ENCODE measurements at regions not wholly inside any gene's neighbourhood (a gene's known extent, or its start where the extent isn't known, plus 50 kb on each side); places are given as distances from the start of the nearest gene placed in this dataset.

DNA sequence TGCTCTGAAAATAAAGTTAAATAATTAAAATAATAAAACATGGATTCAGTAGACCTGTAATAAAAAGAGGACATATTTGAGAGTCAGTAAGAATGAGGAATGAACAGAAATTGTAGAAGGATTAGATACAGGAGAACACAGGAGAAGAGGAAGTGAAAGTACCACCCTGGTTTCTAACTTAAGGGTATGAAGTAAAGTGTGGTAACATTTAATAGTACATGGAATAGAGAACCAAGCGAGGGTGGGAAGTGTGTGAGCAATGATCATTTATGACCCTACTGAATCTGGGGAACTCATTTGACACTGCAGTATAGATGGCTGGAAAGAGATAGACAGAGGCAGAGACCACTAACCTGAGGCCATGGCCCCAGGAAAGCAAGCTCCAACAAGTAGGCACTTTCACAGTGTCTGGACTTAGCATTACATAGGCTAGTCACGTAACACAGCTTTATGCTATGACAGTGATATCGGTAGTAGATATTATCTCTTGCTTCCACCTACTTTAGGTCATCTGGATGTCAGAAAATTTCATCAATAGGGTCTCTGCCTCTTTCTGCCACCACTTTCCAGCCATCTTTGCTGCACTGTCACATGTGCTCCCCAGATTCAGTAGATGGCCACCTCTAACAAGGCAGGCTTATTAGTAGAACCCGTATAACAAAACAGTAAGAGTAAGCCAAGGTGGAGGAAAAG, 633.9 kb upstream of the MIR17HG start:
- Histone ChIP-seq H3K4me2 (ENCODE audit: insufficient read depth, low read length) (no peak overlapping the region), H2AFZ (ENCODE audit: low read length) (no peak overlapping the region), H3K27ac (ENCODE audit: low read depth, low read length) (no peak overlapping the region), H3K79me2 (ENCODE audit: insufficient read depth, low read length) (no peaks in the 10 kb centered on the region), H4K20me1 (ENCODE audit: insufficient read depth, low read length) (no peaks in the 10 kb centered on the region), H3K4me3 (ENCODE audit: insufficient read depth, low read length) (no peak overlapping the region), H3K27me3 (ENCODE audit: insufficient read depth, low read length) (no peaks in the 10 kb centered on the region), H3K36me3 (ENCODE audit: insufficient read depth, low read length) (no peaks in the 10 kb centered on the region), H3K4me1 (ENCODE audit: insufficient read depth, low read length) (no peaks in the 10 kb centered on the region), H3K9me3 (ENCODE audit: low read depth, low read length) (peaks cover 2% of the 10 kb centered on the region)
- TF ChIP-seq, protein P1, sequence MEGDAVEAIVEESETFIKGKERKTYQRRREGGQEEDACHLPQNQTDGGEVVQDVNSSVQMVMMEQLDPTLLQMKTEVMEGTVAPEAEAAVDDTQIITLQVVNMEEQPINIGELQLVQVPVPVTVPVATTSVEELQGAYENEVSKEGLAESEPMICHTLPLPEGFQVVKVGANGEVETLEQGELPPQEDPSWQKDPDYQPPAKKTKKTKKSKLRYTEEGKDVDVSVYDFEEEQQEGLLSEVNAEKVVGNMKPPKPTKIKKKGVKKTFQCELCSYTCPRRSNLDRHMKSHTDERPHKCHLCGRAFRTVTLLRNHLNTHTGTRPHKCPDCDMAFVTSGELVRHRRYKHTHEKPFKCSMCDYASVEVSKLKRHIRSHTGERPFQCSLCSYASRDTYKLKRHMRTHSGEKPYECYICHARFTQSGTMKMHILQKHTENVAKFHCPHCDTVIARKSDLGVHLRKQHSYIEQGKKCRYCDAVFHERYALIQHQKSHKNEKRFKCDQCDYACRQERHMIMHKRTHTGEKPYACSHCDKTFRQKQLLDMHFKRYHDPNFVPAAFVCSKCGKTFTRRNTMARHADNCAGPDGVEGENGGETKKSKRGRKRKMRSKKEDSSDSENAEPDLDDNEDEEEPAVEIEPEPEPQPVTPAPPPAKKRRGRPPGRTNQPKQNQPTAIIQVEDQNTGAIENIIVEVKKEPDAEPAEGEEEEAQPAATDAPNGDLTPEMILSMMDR (IDR thresholded peaks at IDR 0.05; ENCODE audit: extremely low read depth, low read depth, low read length): no peak
- no peak for DNase-seq (ENCODE audit: insufficient read length, low spot score, missing footprints)

DNA sequence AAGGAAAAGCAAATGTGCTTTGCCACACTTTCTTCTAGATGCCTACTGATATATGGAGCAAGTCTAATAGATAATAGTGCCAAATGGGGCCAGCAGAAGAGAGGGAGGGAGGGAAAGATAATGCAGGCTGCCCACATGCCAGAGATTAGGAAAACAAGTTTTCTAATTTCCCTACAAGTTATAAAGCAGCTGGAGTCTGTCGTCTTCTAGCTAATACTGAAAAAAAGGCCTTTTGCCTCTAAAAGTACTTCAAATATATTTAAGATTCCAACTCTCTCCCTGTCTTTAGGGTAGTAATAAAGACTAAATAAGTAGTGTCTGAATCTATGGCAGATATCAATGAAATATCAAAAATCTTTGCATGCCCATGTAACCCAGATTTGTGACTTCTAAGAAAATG, 632.0 kb upstream of the MIR17HG start:
- H2AFZ ChIP-seq (ENCODE audit: low read length): no peak overlapping the region
- H3K36me3 ChIP-seq (ENCODE audit: insufficient read depth, low read length): no peaks in the 10 kb centered on the region
- H3K4me1 ChIP-seq (ENCODE audit: insufficient read depth, low read length): no peaks in the 10 kb centered on the region
- no peak for DNase-seq (ENCODE audit: insufficient read length, low spot score, missing footprints)
- no peak overlapping the region for H3K4me3 ChIP-seq (ENCODE audit: insufficient read depth, low read length)
- H4K20me1 ChIP-seq (ENCODE audit: insufficient read depth, low read length): no peaks in the 10 kb centered on the region
- no peaks in the 10 kb centered on the region for H3K79me2 ChIP-seq (ENCODE audit: insufficient read depth, low read length)
- H3K9me3 ChIP-seq (ENCODE audit: low read depth, low read length): peaks cover 2% of the 10 kb centered on the region
- H3K27me3 ChIP-seq (ENCODE audit: insufficient read depth, low read length): no peaks in the 10 kb centered on the region
- H3K4me2 ChIP-seq (ENCODE audit: insufficient read depth, low read length): no peak overlapping the region
- no peak overlapping the region for H3K27ac ChIP-seq (ENCODE audit: low read depth, low read length)
- TF ChIP-seq, protein P1 (IDR thresholded peaks at IDR 0.05; ENCODE audit: extremely low read depth, low read depth, low read length): no peak

DNA sequence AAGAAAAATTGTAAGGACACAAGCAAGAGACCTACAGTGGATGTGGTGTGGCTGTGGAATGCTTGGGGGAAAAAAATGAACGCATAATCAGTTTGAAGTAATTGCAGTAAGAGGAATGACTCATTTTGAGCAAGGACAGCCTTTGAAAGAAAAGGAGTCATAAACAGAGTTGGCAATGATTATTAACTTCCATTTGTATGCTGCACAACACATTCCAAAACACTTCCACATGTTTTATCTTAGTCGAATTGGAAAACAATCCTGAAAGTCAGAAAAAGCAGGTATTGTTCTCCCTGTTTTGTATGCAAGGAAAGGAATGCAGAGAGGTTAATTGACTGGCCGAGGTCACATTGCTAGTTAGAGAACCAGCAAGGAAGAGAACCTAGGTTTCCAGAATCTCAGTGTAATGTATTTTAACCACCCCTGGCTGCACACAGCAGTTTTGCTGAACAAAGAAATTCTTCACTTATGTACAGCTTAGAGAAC, 630.0 kb upstream of the MIR17HG start:
- Histone ChIP-seq H3K4me1 (ENCODE audit: insufficient read depth, low read length) (no peaks in the 10 kb centered on the region), H2AFZ (ENCODE audit: low read length) (no peak overlapping the region), H3K27ac (ENCODE audit: low read depth, low read length) (no peak overlapping the region), H3K4me3 (ENCODE audit: insufficient read depth, low read length) (no peak overlapping the region), H4K20me1 (ENCODE audit: insufficient read depth, low read length) (no peaks in the 10 kb centered on the region), H3K27me3 (ENCODE audit: insufficient read depth, low read length) (no peaks in the 10 kb centered on the region), H3K9me3 (ENCODE audit: low read depth, low read length) (peaks cover 2% of the 10 kb centered on the region), H3K36me3 (ENCODE audit: insufficient read depth, low read length) (no peaks in the 10 kb centered on the region), H3K79me2 (ENCODE audit: insufficient read depth, low read length) (no peaks in the 10 kb centered on the region), H3K4me2 (ENCODE audit: insufficient read depth, low read length) (no peak overlapping the region)
- TF ChIP-seq, protein P1 (IDR thresholded peaks at IDR 0.05; ENCODE audit: extremely low read depth, low read depth, low read length): no peak
- DNase-seq (ENCODE audit: insufficient read length, low spot score, missing footprints): no peak

DNA sequence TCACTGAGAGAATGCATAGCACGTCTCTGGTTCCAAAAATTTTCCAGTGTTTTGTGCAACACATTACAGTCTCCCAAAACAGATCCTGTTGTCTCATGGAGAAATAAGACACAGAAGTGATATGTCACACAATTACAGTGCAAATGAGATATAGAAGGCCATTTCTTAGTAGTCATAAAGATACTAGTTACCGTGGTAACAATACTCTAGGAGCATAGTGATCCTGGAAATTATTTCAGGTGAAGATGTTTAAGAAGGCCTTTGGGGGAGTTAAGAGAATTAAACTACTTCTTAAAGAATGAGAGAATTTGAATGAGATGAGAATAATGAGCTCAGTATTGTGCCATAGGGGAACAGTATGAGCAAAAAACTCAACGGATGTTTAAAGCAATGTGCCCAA, 628.0 kb upstream of the MIR17HG start:
- Histone ChIP-seq H3K4me1 (ENCODE audit: insufficient read depth, low read length) (no peaks in the 10 kb centered on the region), H2AFZ (ENCODE audit: low read length) (no peak overlapping the region), H3K4me2 (ENCODE audit: insufficient read depth, low read length) (no peak overlapping the region), H3K27me3 (ENCODE audit: insufficient read depth, low read length) (no peaks in the 10 kb centered on the region), H3K27ac (ENCODE audit: low read depth, low read length) (no peak overlapping the region), H4K20me1 (ENCODE audit: insufficient read depth, low read length) (no peaks in the 10 kb centered on the region), H3K36me3 (ENCODE audit: insufficient read depth, low read length) (no peaks in the 10 kb centered on the region), H3K9me3 (ENCODE audit: low read depth, low read length) (no peaks in the 10 kb centered on the region), H3K4me3 (ENCODE audit: insufficient read depth, low read length) (no peak overlapping the region), H3K79me2 (ENCODE audit: insufficient read depth, low read length) (no peaks in the 10 kb centered on the region)
- no peak for DNase-seq (ENCODE audit: insufficient read length, low spot score, missing footprints)
- TF ChIP-seq, protein P1 (IDR thresholded peaks at IDR 0.05; ENCODE audit: extremely low read depth, low read depth, low read length): no peak

Measured in osteoblast (primary cell).